OCI-LY1 (cell line): ENCODE measurements at regions not wholly inside any gene's neighbourhood (a gene's known extent, or its start where the extent isn't known, plus 50 kb on each side); places are given as distances from the start of the nearest gene placed in this dataset.

Experiments used
- EZH2 ChIP-seq: fragments of 200-600 bp; sonication (generic), shearing (Covaris generic); IDR thresholded peaks from 2 replicates; pipeline ENCODE4 v1.8.0; 2017; ENCODE audit warnings: borderline replicate concordance, mixed run types, mild to moderate bottlenecking, antibody characterized with exemption, low read length, moderate library complexity, mixed read lengths
- TF ChIP-seq, protein P1 (sequence below): fragments of 200-600 bp; sonication (generic), shearing (Covaris generic); IDR thresholded peaks from 2 replicates; pipeline ENCODE4 v1.5.1; 2017; ENCODE audit warnings: mild to moderate bottlenecking, antibody characterized with exemption, low read length, moderate library complexity, mixed read lengths

- TF ChIP-seq, protein P1, sequence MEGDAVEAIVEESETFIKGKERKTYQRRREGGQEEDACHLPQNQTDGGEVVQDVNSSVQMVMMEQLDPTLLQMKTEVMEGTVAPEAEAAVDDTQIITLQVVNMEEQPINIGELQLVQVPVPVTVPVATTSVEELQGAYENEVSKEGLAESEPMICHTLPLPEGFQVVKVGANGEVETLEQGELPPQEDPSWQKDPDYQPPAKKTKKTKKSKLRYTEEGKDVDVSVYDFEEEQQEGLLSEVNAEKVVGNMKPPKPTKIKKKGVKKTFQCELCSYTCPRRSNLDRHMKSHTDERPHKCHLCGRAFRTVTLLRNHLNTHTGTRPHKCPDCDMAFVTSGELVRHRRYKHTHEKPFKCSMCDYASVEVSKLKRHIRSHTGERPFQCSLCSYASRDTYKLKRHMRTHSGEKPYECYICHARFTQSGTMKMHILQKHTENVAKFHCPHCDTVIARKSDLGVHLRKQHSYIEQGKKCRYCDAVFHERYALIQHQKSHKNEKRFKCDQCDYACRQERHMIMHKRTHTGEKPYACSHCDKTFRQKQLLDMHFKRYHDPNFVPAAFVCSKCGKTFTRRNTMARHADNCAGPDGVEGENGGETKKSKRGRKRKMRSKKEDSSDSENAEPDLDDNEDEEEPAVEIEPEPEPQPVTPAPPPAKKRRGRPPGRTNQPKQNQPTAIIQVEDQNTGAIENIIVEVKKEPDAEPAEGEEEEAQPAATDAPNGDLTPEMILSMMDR = no peak
- TF ChIP-seq EZH2 = no peak
Measured at GRCh38 chr2:14324308-14324707, 308.2 kb upstream of the LRATD1 start.
